ENCODE measurements at regions not wholly inside any gene's neighbourhood (a gene's known extent, or its start where the extent isn't known, plus 50 kb on each side); places are given as distances from the start of the nearest gene placed in this dataset.
A peak's percentile ranks its signal among the peaks of the same experiment; 100 is the strongest.

DNA sequence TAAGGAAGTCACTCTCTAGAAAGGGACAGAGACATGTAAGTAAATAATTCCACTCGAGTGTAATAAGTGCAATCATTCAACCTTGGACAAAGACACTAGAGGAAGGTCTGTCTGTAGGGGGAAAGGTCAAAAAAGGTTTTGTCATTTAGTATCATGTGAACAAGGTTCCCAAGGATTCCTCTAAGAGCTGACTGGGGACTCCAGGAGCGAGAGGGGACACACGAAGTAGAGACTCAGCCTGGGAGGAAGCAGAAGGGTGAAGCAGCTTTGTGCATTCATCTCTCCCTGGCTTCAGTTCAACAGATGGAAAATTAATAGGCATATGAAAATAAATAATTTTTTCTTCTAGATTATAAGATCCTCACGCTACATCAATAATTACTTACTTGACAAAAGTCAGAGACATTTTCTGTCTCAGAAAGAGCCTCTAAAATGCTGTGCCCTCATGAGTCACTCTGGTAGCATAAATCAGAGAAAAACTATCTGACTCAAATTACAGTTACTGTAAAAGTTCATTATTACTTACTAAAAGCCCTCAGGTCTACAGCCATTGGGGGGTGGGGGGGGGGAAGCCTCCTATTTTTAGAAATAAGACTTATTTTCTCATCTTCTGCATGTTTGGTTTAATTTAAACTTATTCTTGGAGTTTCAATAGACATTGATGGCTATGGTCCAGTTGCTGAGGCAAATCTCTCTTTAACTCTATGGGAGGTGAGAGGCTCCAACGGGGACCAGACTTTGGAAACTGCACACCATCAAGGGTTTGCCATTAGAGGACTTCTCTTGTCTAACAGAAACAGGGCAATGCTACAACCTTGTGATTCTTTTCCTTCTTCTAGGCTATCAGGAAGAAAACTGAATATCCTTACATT lies 275.1 kb upstream of the KLF14 start:
- no peak for ATAC-seq
- intact Hi-C loops (cut with micrococcal nuclease), result no loop called here
- H3K4me1 ChIP-seq (ENCODE audit: control insufficient read depth in 1 of 2, insufficient read depth in 2 of 2, low read length in 2 of 2), result peaks cover 96 to 97% of the 10 kb centered on the region in 2 experiments
- peak overlapping the region; percentile 96 for H3K27ac ChIP-seq (ENCODE audit: low read depth, low read length)
- CTCF ChIA-PET, result interaction anchor here (1.0 to 2.1 kb wide), 2 partner anchors 10 to 112 kb away, joined by 3 to 6 read pairs; no protein-coding TSS in a partner anchor
- H3K9me2 ChIP-seq (ENCODE audit: insufficient read depth), result no peaks in the 10 kb centered on the region
- peak overlapping the region; percentile 67 for H3K4me2 ChIP-seq (ENCODE audit: low read length)
- no peak for DNase-seq (ENCODE audit: low read depth, low spot score)
- no peak for TF ChIP-seq EGR1 (IDR thresholded peaks at IDR 0.05; ENCODE audit: low read depth)
- no peak for TF ChIP-seq EZH2 (IDR thresholded peaks at IDR 0.05)
- peak; percentile 7 for TF ChIP-seq TCF7L2 (IDR thresholded peaks at IDR 0.05; ENCODE audit: borderline replicate concordance, extremely low read depth, insufficient read depth, insufficient read length)
- no peaks in the 10 kb centered on the region for H3K36me3 ChIP-seq (ENCODE audit: control insufficient read depth in 1 of 2, insufficient read depth in 2 of 2, low read length in 2 of 2)
- H3K27me3 ChIP-seq (ENCODE audit: insufficient read depth, low read length), result no peaks in the 10 kb centered on the region
- no peaks in the 10 kb centered on the region for H4K20me1 ChIP-seq (ENCODE audit: insufficient read depth)
- BruUV-seq (replicated peaks), result no TSS peak
- no peak overlapping the region for H3K4me3 ChIP-seq (replicated peaks in 1 of 2; ENCODE audit: low read depth in 1 of 2, low read length in 2 of 2)
- H3K9ac ChIP-seq (ENCODE audit: low read length), result peak overlapping the region; percentile 73
- H2AFZ ChIP-seq (ENCODE audit: low read depth, low read length, poor library complexity, severe bottlenecking), result no peak overlapping the region
- POLR2A ChIA-PET, result interaction anchor here (0.7 to 2.6 kb wide), 5 partner anchors 8 to 105 kb away, joined by 3 to 9 read pairs (median 4); no protein-coding TSS in a partner anchor
- peaks cover 92% of the 10 kb centered on the region for H3K79me2 ChIP-seq (ENCODE audit: insufficient read depth, low read length)
- no peaks in the 10 kb centered on the region for H3K9me3 ChIP-seq (ENCODE audit: control insufficient read depth in 1 of 2, insufficient read depth in 1 of 2, low read depth in 1 of 2, low read length in 2 of 2)
- RAD21 ChIA-PET (ENCODE audit: low non-redundant PET in 1 of 2, low total read pairs in 2 of 2, uncharacterized antibody in 2 of 2, unreplicated experiment in 2 of 2), result no interaction called here

DNA sequence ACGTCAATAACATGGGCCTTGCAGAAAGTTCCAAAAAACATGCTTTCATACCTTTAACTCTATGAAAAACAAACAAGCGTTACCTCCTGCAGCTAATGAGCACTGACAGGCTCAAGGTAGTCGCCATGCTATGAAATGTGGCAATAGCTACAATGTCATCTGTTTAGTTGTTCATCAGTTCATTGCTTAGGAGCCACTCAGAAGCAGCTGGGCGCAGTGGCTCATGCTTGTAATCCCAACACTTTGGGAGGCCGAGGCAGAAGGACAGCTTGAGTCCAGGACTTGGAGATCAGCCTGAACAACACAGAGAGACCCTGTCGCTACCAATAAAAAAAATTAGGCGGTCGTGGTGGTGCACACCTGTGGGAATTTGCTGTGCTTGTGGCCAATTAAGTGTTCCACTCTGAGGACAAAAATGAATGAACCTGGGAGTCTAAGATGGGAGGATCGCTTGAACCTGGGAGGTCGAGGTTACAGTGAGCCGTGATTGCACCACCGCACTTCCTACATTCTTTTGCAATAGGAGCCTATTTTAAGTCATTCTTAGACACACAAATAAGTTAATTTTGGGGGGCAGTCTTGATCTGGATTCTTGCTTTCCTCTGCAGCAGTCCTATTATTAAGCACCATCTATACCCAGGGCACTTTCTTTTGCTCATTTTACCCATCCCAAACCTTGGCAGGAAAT lies 276.2 kb upstream of the KLF14 start:
- POLR2A ChIA-PET, result interaction anchor here (0.7 to 1.2 kb wide), 4 partner anchors 9 to 117 kb away, joined by 3 to 4 read pairs (median 3); no protein-coding TSS in a partner anchor
- peaks cover 92% of the 10 kb centered on the region for H3K79me2 ChIP-seq (ENCODE audit: insufficient read depth, low read length)
- H3K27ac ChIP-seq (ENCODE audit: low read depth, low read length), result peak overlapping the region; percentile 96
- TF ChIP-seq, protein P1, sequence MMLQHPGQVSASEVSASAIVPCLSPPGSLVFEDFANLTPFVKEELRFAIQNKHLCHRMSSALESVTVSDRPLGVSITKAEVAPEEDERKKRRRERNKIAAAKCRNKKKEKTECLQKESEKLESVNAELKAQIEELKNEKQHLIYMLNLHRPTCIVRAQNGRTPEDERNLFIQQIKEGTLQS (IDR thresholded peaks at IDR 0.05), result no peak
- TF ChIP-seq TCF7L2 (IDR thresholded peaks at IDR 0.05; ENCODE audit: borderline replicate concordance, extremely low read depth, insufficient read depth, insufficient read length) (no peak), POLR2AphosphoS5 (IDR thresholded peaks at IDR 0.05; ENCODE audit: low read depth, low read length) (no peak), CEBPB (IDR thresholded peaks at IDR 0.05; ENCODE audit: low read depth) (no peak), YY1 (IDR thresholded peaks at IDR 0.05; ENCODE audit: extremely low read depth, insufficient replicate concordance, low read depth, low read length) (no peak), SIN3A (IDR thresholded peaks at IDR 0.05; ENCODE audit: low read depth) (no peak), JUND (IDR thresholded peaks at IDR 0.05) (no peak), ELF1 (IDR thresholded peaks at IDR 0.05; ENCODE audit: borderline replicate concordance, low read depth) (no peak), ZNF274 (IDR thresholded peaks at IDR 0.05; ENCODE audit: low read depth, low read length) (no peak), EZH2phosphoT487 (IDR thresholded peaks at IDR 0.05; ENCODE audit: borderline replicate concordance) (no peak), EZH2 (IDR thresholded peaks at IDR 0.05) (no peak), RAD21 (IDR thresholded peaks at IDR 0.05; ENCODE audit: low read depth) (no peak)
- TF ChIP-seq, protein P2, sequence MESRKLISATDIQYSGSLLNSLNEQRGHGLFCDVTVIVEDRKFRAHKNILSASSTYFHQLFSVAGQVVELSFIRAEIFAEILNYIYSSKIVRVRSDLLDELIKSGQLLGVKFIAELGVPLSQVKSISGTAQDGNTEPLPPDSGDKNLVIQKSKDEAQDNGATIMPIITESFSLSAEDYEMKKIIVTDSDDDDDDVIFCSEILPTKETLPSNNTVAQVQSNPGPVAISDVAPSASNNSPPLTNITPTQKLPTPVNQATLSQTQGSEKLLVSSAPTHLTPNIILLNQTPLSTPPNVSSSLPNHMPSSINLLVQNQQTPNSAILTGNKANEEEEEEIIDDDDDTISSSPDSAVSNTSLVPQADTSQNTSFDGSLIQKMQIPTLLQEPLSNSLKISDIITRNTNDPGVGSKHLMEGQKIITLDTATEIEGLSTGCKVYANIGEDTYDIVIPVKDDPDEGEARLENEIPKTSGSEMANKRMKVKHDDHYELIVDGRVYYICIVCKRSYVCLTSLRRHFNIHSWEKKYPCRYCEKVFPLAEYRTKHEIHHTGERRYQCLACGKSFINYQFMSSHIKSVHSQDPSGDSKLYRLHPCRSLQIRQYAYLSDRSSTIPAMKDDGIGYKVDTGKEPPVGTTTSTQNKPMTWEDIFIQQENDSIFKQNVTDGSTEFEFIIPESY (IDR thresholded peaks at IDR 0.05; ENCODE audit: extremely low read depth, insufficient replicate concordance, low read length), result no peak
- TF ChIP-seq, protein P3, sequence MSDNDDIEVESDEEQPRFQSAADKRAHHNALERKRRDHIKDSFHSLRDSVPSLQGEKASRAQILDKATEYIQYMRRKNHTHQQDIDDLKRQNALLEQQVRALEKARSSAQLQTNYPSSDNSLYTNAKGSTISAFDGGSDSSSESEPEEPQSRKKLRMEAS (IDR thresholded peaks at IDR 0.05), result no peak

More for the DNA sequence above, 276.2 kb upstream of the KLF14 start:
- Histone ChIP-seq H4K20me1 (ENCODE audit: insufficient read depth) (no peaks in the 10 kb centered on the region), H3K9me2 (ENCODE audit: insufficient read depth) (no peaks in the 10 kb centered on the region), H3K27me3 (ENCODE audit: insufficient read depth, low read length) (no peaks in the 10 kb centered on the region), H3K4me3 (replicated peaks in 1 of 2; ENCODE audit: low read depth in 1 of 2, low read length in 2 of 2) (no peak overlapping the region), H3K9ac (ENCODE audit: low read length) (peak overlapping the region; percentile 73), H3K4me1 (ENCODE audit: control insufficient read depth in 1 of 2, insufficient read depth in 2 of 2, low read length in 2 of 2) (peaks cover 96 to 97% of the 10 kb centered on the region in 2 experiments), H3K36me3 (ENCODE audit: control insufficient read depth in 1 of 2, insufficient read depth in 2 of 2, low read length in 2 of 2) (no peaks in the 10 kb centered on the region), H3K4me2 (ENCODE audit: low read length) (peak overlapping the region; percentile 67), H3K9me3 (ENCODE audit: control insufficient read depth in 1 of 2, insufficient read depth in 1 of 2, low read depth in 1 of 2, low read length in 2 of 2) (no peaks in the 10 kb centered on the region), H2AFZ (ENCODE audit: low read depth, low read length, poor library complexity, severe bottlenecking) (no peak overlapping the region)
- DNase-seq (ENCODE audit: low read depth, low spot score) (no peak), ATAC-seq (no peak)
- CTCF ChIA-PET, result no interaction called here
- RAD21 ChIA-PET (ENCODE audit: low non-redundant PET in 1 of 2, low total read pairs in 2 of 2, uncharacterized antibody in 2 of 2, unreplicated experiment in 2 of 2), result no interaction called here
- TSS peak; percentile 52 for BruUV-seq (replicated peaks)
- intact Hi-C loops (cut with micrococcal nuclease), result no loop called here
